Muscle layer of duodenum (tissue), 2 donors: ENCODE measurements at regions not wholly inside any gene's neighbourhood (a gene's known extent, or its start where the extent isn't known, plus 50 kb on each side); places are given as distances from the start of the nearest gene placed in this dataset.
"Not testable (repeated sequence)": the region's sequence is repeated elsewhere in the genome, so short reads cannot be mapped to it uniquely, and the experiment has no call there.

Experiments used
- H3K27ac ChIP-seq: one replicate; pipeline ENCODE4 v1.7.0; 2013; ENCODE audit warnings: mild to moderate bottlenecking, low read length
- H3K27me3 ChIP-seq: one replicate; pipeline ENCODE4 v1.7.0; 2013; ENCODE audit warnings: low read depth, mild to moderate bottlenecking, control low read depth, low read length
- H3K36me3 ChIP-seq, 2 donors: one replicate each; pipeline ENCODE4 v1.7.0; 2013; ENCODE audit warnings: low read length in 2 of 2, control low read depth in 1 of 2, mild to moderate bottlenecking in 1 of 2; ENCODE audit not compliant: insufficient read depth in 2 of 2, control insufficient read depth in 1 of 2
- H3K4me1 ChIP-seq, 2 donors: one replicate each; pipeline ENCODE4 v1.7.0; 2013; ENCODE audit warnings: low read length in 2 of 2, mild to moderate bottlenecking in 2 of 2, control low read depth in 1 of 2, moderate library complexity in 1 of 2; ENCODE audit not compliant: insufficient read depth in 2 of 2, control insufficient read depth in 1 of 2
- H3K4me3 ChIP-seq, 2 donors: one replicate each; pipeline ENCODE4 v1.7.0; 2013; ENCODE audit warnings: low read length in 2 of 2, low read depth in 1 of 2, mild to moderate bottlenecking in 1 of 2
- H3K9me3 ChIP-seq, 2 donors: one replicate each; pipeline ENCODE4 v1.7.0; 2013; ENCODE audit warnings: low read length in 2 of 2, control low read depth in 1 of 2, mild to moderate bottlenecking in 1 of 2; ENCODE audit not compliant: control insufficient read depth in 1 of 2
- donor health status: healthy.

GRCh38 chr3:161649900-161650484, 153.4 kb downstream of the OTOL1 start:
- no peaks in the 10 kb centered on the region for H3K9me3 ChIP-seq
- H3K27ac ChIP-seq, result no peak overlapping the region
- no peaks in the 10 kb centered on the region for H3K4me1 ChIP-seq
- no peaks in the 10 kb centered on the region for H3K36me3 ChIP-seq
- no peaks in the 10 kb centered on the region for H3K27me3 ChIP-seq
- no peak overlapping the region for H3K4me3 ChIP-seq

GRCh38 chr3:161657786-161658185, 161.2 kb downstream of the OTOL1 start:
- Histone ChIP-seq H3K27me3 (no peaks in the 10 kb centered on the region), H3K36me3 (no peaks in the 10 kb centered on the region), H3K9me3 (no peaks in the 10 kb centered on the region), H3K27ac (no peak overlapping the region), H3K4me1 (no peaks in the 10 kb centered on the region), H3K4me3 (no peak overlapping the region)

DNA sequence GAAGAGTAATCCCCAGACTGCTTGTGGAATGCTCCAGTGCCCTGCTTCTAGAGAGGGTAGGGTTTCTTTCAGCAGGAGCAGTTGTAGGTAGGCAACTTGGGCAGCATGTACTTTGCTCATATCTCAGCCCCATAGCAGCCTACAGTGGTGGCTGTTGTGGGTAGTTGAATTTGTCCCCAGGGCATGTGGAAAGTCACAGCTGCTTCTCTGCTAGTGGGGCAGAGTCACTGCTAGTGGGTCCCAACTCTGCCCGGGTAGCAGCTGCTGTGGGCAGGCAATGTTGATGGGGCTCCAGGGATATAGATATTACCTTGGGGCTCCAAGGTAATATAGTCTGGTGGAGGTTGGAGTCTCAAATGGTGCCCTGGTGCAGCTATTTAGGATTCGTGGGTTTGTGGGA, 174.5 kb downstream of the OTOL1 start:
- H3K27ac ChIP-seq, result no peak overlapping the region
- H3K4me1 ChIP-seq, result no peaks in the 10 kb centered on the region

DNA sequence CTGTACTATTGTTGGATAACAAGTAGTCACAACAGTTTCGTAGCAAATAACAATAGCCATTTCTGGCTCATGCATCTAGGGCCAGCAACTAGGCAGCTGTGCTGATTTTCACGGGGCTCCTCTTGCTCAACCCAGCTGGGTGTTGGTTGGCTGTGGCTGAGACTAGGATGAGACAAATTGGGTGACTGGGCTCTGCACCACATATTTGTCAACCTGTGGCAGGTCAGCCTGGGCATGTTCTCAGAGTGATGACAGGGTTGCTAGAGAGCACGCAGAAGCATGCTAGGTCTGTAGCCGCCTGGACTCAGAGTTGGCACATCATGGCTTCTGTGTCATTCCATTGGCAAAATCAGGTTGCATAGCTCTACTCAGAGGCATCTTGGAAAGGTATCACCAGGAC, 175.9 kb downstream of the OTOL1 start:
- Histone ChIP-seq H3K27me3 (no peaks in the 10 kb centered on the region), H3K4me3 (no peak overlapping the region), H3K36me3 (no peaks in the 10 kb centered on the region), H3K9me3 (peaks cover 6 to 8% of the 10 kb centered on the region in 2 donors), H3K27ac (no peak overlapping the region), H3K4me1 (no peaks in the 10 kb centered on the region)

More for the DNA sequence above, 174.5 kb downstream of the OTOL1 start:
- H3K4me3 ChIP-seq, result no peak overlapping the region
- H3K36me3 ChIP-seq, result no peaks in the 10 kb centered on the region
- peaks cover 6 to 8% of the 10 kb centered on the region in 2 donors for H3K9me3 ChIP-seq
- H3K27me3 ChIP-seq, result no peaks in the 10 kb centered on the region

DNA sequence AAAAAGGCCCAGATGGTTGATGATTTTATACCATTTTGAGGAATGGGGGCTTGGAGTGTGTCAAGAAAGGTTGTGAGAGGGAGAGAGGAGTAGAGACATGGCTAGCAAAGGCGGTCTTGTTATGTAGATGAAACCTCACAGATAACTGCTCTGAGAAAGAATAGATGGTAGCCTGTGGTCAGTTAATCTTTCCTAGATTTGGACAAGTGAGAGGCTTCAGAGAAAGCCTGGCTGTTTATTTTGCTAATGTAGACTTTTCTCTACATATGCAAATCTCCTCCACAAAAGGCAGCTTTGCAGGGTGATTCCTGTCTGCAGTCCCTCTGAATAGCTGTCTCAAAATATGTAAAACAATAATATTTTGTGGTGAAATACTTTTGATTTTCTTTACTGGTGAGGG, 177.3 kb downstream of the OTOL1 start:
- H3K27ac ChIP-seq, result no peak overlapping the region
- no peaks in the 10 kb centered on the region for H3K27me3 ChIP-seq
- no peaks in the 10 kb centered on the region for H3K4me1 ChIP-seq
- H3K36me3 ChIP-seq, result no peaks in the 10 kb centered on the region
- peaks cover 6 to 8% of the 10 kb centered on the region in 2 donors for H3K9me3 ChIP-seq
- H3K4me3 ChIP-seq, result no peak overlapping the region

DNA sequence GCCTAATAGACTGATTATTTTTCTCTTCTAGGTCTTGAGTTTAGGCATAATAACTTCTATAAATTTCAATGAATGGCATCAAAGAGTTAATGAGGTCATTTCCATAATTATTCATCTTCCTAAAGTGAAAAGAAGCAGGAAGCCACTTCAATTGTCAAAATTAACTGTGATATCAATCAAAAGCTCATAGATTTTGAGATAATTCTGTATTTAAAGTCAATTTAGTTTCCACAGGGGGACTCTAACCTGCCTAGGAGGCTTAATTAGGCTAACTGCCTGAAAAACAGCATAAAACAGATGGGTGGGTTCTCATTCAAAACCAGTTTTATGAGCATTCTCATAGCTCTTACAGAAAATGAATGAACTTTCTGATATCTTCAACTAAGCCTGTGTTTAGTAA, 177.8 kb downstream of the OTOL1 start:
- peaks cover under 1 to 3% of the 10 kb centered on the region in 2 donors for H3K9me3 ChIP-seq
- H3K4me1 ChIP-seq, result no peaks in the 10 kb centered on the region
- H3K4me3 ChIP-seq, result no peak overlapping the region
- no peaks in the 10 kb centered on the region for H3K27me3 ChIP-seq
- no peaks in the 10 kb centered on the region for H3K36me3 ChIP-seq
- no peak overlapping the region for H3K27ac ChIP-seq

DNA sequence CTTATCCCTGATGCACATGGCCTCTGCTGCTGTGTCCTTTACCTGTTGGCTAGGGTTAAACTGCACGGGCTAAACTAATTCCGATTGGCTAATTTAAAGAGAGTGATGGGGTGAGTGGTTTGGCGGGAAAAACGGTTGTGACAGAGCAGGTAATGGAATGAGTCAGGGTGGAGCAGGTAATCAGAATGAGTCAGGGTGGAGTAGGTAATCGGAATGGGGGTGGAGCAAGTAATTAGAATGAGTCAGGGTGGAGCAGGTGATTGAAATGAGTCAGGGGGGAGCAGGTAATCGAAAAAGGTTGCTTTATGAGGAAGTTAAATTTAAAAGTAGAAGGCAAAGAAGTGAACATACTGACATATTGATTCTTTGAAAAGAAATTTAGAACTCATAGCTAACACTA, 185.2 kb downstream of the OTOL1 start:
- not testable (repeated sequence) for H3K27me3 ChIP-seq, H3K4me3 ChIP-seq, H3K36me3 ChIP-seq, H3K4me1 ChIP-seq, H3K9me3 ChIP-seq, H3K27ac ChIP-seq

- Histone ChIP-seq H3K4me3 (no peak overlapping the region), H3K27ac (no peak overlapping the region), H3K4me1 (no peaks in the 10 kb centered on the region), H3K27me3 (no peaks in the 10 kb centered on the region), H3K9me3 (peaks cover 0 to 2% of the 10 kb centered on the region in 2 donors), H3K36me3 (no peaks in the 10 kb centered on the region)
Measured at GRCh38 chr3:161682715-161683114, 186.1 kb downstream of the OTOL1 start.

- no peaks in the 10 kb centered on the region for H3K36me3 ChIP-seq
- H3K4me1 ChIP-seq, result no peaks in the 10 kb centered on the region
- no peak overlapping the region for H3K27ac ChIP-seq
- H3K4me3 ChIP-seq, result no peak overlapping the region
- H3K27me3 ChIP-seq, result no peaks in the 10 kb centered on the region
- H3K9me3 ChIP-seq, result peaks cover 0 to 2% of the 10 kb centered on the region in 2 donors
Measured at GRCh38 chr3:161689584-161690298, 193.1 kb downstream of the OTOL1 start.

DNA sequence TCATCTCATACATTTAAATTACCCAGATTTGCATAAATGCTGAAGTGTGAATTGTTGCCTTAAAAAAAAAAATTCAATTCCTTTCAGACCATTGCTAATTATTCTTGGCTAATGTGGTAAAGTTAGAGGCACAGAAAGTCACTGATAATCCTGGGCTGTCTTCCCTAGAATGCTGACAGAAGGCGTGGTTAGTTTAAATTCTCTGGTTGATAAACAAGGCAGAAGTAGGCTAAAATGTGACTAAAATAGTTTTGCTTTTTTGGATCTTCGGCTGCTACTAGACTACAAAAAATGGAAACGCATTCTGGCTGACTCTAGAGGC, 193.7 kb downstream of the OTOL1 start:
- H3K27ac ChIP-seq, result no peak overlapping the region
- H3K27me3 ChIP-seq, result no peaks in the 10 kb centered on the region
- H3K4me3 ChIP-seq, result no peak overlapping the region

DNA sequence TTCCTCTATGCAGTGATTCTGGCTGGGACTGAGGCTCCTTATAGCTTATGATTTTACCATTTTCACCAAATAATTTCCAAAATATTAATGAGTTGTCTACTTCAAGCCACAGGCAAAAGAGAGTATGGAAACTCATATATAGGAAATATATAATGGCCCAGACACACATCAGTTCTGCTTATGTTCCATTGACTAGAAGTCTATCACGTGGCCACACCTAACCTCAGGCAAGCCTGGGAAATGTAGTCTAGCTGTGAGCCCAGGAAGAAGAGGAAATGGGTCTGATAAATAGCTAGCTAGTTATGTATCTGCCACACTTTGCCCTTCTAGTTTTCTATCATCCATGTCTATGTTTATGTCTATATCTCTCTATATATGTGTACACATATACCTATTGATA, 195.1 kb downstream of the OTOL1 start:
- no peak overlapping the region for H3K4me3 ChIP-seq
- no peak overlapping the region for H3K27ac ChIP-seq
- no peaks in the 10 kb centered on the region for H3K9me3 ChIP-seq
- no peaks in the 10 kb centered on the region for H3K4me1 ChIP-seq
- H3K36me3 ChIP-seq, result no peaks in the 10 kb centered on the region
- no peaks in the 10 kb centered on the region for H3K27me3 ChIP-seq

More for the DNA sequence above, 193.7 kb downstream of the OTOL1 start:
- Histone ChIP-seq H3K9me3 (peaks cover 0 to 2% of the 10 kb centered on the region in 2 donors), H3K4me1 (no peaks in the 10 kb centered on the region), H3K36me3 (no peaks in the 10 kb centered on the region)
